ENCODE measurements at regions not wholly inside any gene's neighbourhood (a gene's known extent, or its start where the extent isn't known, plus 50 kb on each side); places are given as distances from the start of the nearest gene placed in this dataset.

DNA sequence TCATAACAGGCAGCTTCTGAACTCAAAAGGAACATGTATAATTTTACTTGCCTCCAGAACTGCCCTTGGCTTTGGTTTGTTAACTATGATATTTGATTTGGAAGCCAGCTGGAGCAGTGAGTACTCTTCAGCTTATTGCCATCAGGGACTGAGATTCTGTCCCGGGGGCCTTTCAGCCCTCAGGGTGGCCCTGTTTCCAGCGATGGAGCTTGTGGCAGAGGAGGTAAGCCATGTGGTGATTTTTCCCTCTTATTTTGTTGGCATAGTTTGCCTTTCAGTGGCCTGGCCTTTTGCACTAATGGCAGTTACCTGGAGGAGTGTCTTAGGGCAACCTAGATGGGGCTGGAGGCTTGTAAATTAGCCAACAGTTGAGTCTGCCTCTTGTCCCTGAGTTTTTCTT lies 1955.0 kb upstream of the LRRTM1 start:
- TF ChIP-seq EZH2 (IDR thresholded peaks at IDR 0.05; ENCODE audit: borderline replicate concordance, low read depth, low read length, poor library complexity, severe bottlenecking), result no peak
- TF ChIP-seq, protein P1, sequence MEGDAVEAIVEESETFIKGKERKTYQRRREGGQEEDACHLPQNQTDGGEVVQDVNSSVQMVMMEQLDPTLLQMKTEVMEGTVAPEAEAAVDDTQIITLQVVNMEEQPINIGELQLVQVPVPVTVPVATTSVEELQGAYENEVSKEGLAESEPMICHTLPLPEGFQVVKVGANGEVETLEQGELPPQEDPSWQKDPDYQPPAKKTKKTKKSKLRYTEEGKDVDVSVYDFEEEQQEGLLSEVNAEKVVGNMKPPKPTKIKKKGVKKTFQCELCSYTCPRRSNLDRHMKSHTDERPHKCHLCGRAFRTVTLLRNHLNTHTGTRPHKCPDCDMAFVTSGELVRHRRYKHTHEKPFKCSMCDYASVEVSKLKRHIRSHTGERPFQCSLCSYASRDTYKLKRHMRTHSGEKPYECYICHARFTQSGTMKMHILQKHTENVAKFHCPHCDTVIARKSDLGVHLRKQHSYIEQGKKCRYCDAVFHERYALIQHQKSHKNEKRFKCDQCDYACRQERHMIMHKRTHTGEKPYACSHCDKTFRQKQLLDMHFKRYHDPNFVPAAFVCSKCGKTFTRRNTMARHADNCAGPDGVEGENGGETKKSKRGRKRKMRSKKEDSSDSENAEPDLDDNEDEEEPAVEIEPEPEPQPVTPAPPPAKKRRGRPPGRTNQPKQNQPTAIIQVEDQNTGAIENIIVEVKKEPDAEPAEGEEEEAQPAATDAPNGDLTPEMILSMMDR (conservative IDR thresholded peaks at IDR 0.05; ENCODE audit: low read depth, low read length), result no peak

Data from A673 (cell line).